B cell (primary cell): ENCODE measurements at regions not wholly inside any gene's neighbourhood (a gene's known extent, or its start where the extent isn't known, plus 50 kb on each side); places are given as distances from the start of the nearest gene placed in this dataset.

Experiments
- ATAC-seq: fragments of 200-7000 bp; cut with Tn5 transposase; one replicate; pipeline ENCODE4 v1.10.0; 2021; ENCODE audit warnings: low read depth, mild to moderate bottlenecking, moderate number of reproducible peaks, moderate library complexity
- CTCF ChIA-PET: fragments of 350-600 bp; sonication (Branson Sonifier 250); formaldehyde crosslinking; loops from one replicate; lab custom pipeline; 2021; ENCODE audit warnings: antibody characterized with exemption, inconsistent platforms; lab: Charles Lee
- POLR2A ChIA-PET: fragments of 350-600 bp; sonication (Branson Sonifier 250); formaldehyde crosslinking; loops from one replicate; lab custom pipeline; 2021; ENCODE audit warnings: antibody characterized with exemption; lab: Charles Lee
- DNase-seq: peaks from one replicate; pipeline ENCODE4 v3.0.0; 2013
- H2AFZ ChIP-seq: 2 replicates; pipeline ENCODE4 v1.6.1; 2012; ENCODE audit warnings: mild to moderate bottlenecking, low read depth, low read length; ENCODE audit not compliant: insufficient read depth, poor library complexity, severe bottlenecking
- H3K27ac ChIP-seq, 2 donors: 1 replicate in 1 of 2; 2 replicates in 1 of 2; pipeline ENCODE4 v1.5.1; 2012 to 2013; ENCODE audit warnings: low read length in 2 of 2, mild to moderate bottlenecking in 2 of 2, moderate library complexity in 1 of 2
- H3K27me3 ChIP-seq, 4 experiments: fragments of 200-600 bp in 1 of 4; sonication (generic) in 1 of 4; replicated peaks in 1 of 4; 1 replicate in 2 of 4; 2 replicates in 2 of 4; pipeline versions ENCODE4 v1.6.1 to v1.7.0; 2013 to 2016; ENCODE audit warnings: low read length in 3 of 4, mild to moderate bottlenecking in 2 of 4, mixed read lengths in 1 of 4, moderate library complexity in 1 of 4; ENCODE audit not compliant: insufficient read depth in 4 of 4, control insufficient read depth in 3 of 4; ENCODE audit errors: control extremely low read depth in 1 of 4
- H3K36me3 ChIP-seq, 2 experiments: replicated peaks in 1 of 2; 1 replicate in 1 of 2; 2 replicates in 1 of 2; pipeline versions ENCODE4 v1.6.1 to v1.7.1; 2013; ENCODE audit warnings: low read length in 1 of 2; ENCODE audit not compliant: insufficient read depth in 2 of 2, control insufficient read depth in 1 of 2; ENCODE audit errors: control extremely low read depth in 1 of 2, extremely low read depth in 1 of 2
- H3K4me1 ChIP-seq, 2 donors: fragments of 200-600 bp in 1 of 2; sonication (generic) in 1 of 2; 1 replicate in 1 of 2; 2 replicates in 1 of 2; pipeline versions ENCODE4 v1.5.1 to v1.6.1; 2013 to 2017; ENCODE audit warnings: low read length in 2 of 2; ENCODE audit not compliant: control insufficient read depth in 2 of 2, insufficient read depth in 2 of 2
- H3K4me2 ChIP-seq: replicated peaks from 2 replicates; pipeline ENCODE3; 2012; ENCODE audit warnings: mild to moderate bottlenecking, low read depth, low read length; ENCODE audit not compliant: poor library complexity, severe bottlenecking
- H3K4me3 ChIP-seq, 5 experiments: fragments of 200-600 bp in 1 of 5; sonication (generic) in 1 of 5; 1 replicate in 3 of 5; 2 replicates in 2 of 5; pipeline versions ENCODE4 v1.5.1 to v1.7.0; 2011 to 2016; ENCODE audit warnings: low read length in 4 of 5, mild to moderate bottlenecking in 4 of 5, low read depth in 2 of 5, control low read depth in 1 of 5, moderate library complexity in 1 of 5; ENCODE audit not compliant: insufficient read depth in 1 of 5; ENCODE audit errors: control extremely low read depth in 1 of 5, extremely low read depth in 1 of 5
- H3K79me2 ChIP-seq: fragments of 200-600 bp; sonication (generic); one replicate; pipeline ENCODE4 v1.6.0; 2016; ENCODE audit warnings: low read length; ENCODE audit not compliant: control insufficient read depth, insufficient read depth
- H3K9ac ChIP-seq: fragments of 200-600 bp; sonication (generic); 2 replicates; pipeline ENCODE4 v1.6.1; 2017; ENCODE audit warnings: mild to moderate bottlenecking, low read length, moderate library complexity
- H3K9me3 ChIP-seq, 3 donors: one replicate each; pipeline versions ENCODE4 v1.6.1 to v1.7.1; 2013; ENCODE audit warnings: low read length in 2 of 3; ENCODE audit not compliant: control insufficient read depth in 2 of 3, insufficient read depth in 1 of 3; ENCODE audit errors: control extremely low read depth in 1 of 3
- H4K20me1 ChIP-seq: 2 replicates; pipeline ENCODE4 v1.6.0; 2012; ENCODE audit warnings: mild to moderate bottlenecking, low read length; ENCODE audit not compliant: insufficient read depth, control insufficient read depth, poor library complexity, severe bottlenecking
- H3K27ac Mint-ChIP-seq: one replicate; pipeline ENCODE4 v1.8.0; 2021; ENCODE audit warnings: mixed read lengths
- H3K27me3 Mint-ChIP-seq: one replicate; pipeline ENCODE4 v1.8.0; 2021; ENCODE audit warnings: mixed read lengths
- H3K4me1 Mint-ChIP-seq: one replicate; pipeline ENCODE4 v1.8.0; 2021; ENCODE audit warnings: mixed read lengths
- H3K4me3 Mint-ChIP-seq: one replicate; pipeline ENCODE4 v1.8.0; 2021; ENCODE audit warnings: mixed read lengths
- H3K9me3 Mint-ChIP-seq: one replicate; pipeline ENCODE4 v1.8.0; 2022; ENCODE audit warnings: mixed read lengths; ENCODE audit not compliant: insufficient read depth
- CTCF ChIP-seq: fragments of 200-600 bp; IDR thresholded peaks from one replicate; pipeline ENCODE4 v1.8.0; 2022; ENCODE audit warnings: antibody characterized with exemption, mild to moderate bottlenecking
- EZH2 ChIP-seq: IDR thresholded peaks from 2 replicates; pipeline ENCODE4 v1.6.1; 2012; ENCODE audit warnings: borderline replicate concordance, low read depth, mild to moderate bottlenecking, moderate library complexity, low read length; ENCODE audit not compliant: insufficient read depth, poor library complexity, severe bottlenecking
- WGBS: methylation state at CpG from one replicate; pipeline ENCODE4 v1.1.5; 2013; ENCODE audit warnings: missing lambda C conversion rate; ENCODE audit not compliant: insufficient coverage; 5-methylcytosine and 5-hydroxymethylcytosine counted together
- intact Hi-C: fragments of 100-400 bp; cut with micrococcal nuclease; formaldehyde crosslinking; loops from one replicate; pipeline ENCODE4 v1.10.0; 2022

DNA sequence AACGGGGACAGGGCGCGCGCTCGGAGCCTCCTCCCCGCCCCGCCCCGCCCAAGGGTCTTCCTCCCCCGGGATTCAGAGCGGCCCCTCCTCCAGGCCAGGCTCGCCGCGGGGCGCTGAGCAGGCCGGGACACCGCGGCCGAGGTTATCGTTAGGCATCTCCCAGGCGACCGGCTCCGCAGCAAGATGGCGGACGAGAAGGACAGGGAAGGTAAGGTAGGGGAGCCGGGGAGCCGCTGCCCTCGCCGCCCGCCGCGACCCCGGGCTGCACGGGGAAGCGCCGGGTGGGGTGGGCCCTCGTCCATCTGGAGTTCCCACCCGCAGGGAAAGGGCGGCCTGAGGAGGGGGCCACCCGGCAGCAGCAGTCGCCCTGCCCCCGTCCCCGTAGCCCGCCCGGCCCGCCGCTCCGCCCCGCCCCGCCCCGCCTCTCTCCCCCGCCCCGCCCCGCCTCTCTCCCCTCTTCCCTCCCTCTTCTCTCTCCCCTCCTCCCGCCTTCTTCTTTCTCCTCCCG, 105.9 kb upstream of the HNRNPU start:
- Histone ChIP-seq H2AFZ (peak overlapping the region; percentile 87), H3K36me3 (no peaks in the 10 kb centered on the region), H4K20me1 (no peaks in the 10 kb centered on the region), H3K27me3 (no peaks in the 10 kb centered on the region), H3K4me2 (peak overlapping the region; percentile 84), H3K4me1 (peaks cover 8 to 13% of the 10 kb centered on the region in 2 donors), H3K27ac (peak overlapping the region; percentile 98 to 99), H3K9ac (peak overlapping the region; percentile 99), H3K79me2 (peaks cover 2% of the 10 kb centered on the region), H3K9me3 (no peaks in the 10 kb centered on the region), H3K4me3 (peak overlapping the region in 4 of 5 experiments; percentile 79 to 88 (median 81))
- CTCF ChIA-PET, result interaction anchor here (1.1 to 1.7 kb wide), 10 partner anchors 29 to 173 kb away, joined by 3 to 15 read pairs (median 4); partner anchors contain the start of genes COX20 and HNRNPU
- Mint-ChIP-seq H3K4me1 (peaks cover 17% of the 10 kb centered on the region), H3K9me3 (no peaks in the 10 kb centered on the region), H3K4me3 (peak overlapping the region; percentile 95), H3K27ac (peak overlapping the region; percentile 99), H3K27me3 (no peaks in the 10 kb centered on the region)
- TF ChIP-seq EZH2 (no peak), CTCF (no peak)
- ATAC-seq, result peak; percentile 59
- POLR2A ChIA-PET, result interaction anchor here (0.7 to 4.2 kb wide), 14 partner anchors 13 to 519 kb away, joined by 3 to 105 read pairs (median 4); partner anchors contain the start of genes ADSS2, COX20 and HNRNPU
- intact Hi-C loops, result loop anchor here (1.0 to 5.0 kb wide), 6 partner anchors 29 to 517 kb away; partner anchors contain the start of gene HNRNPU
- DNase-seq, result peak; percentile 91
- WGBS, result under 1% methylated on average over 41 of the region's 55 CpGs
